ENCODE measurements at regions not wholly inside any gene's neighbourhood (a gene's known extent, or its start where the extent isn't known, plus 50 kb on each side); places are given as distances from the start of the nearest gene placed in this dataset.

GRCh38 chr2:208927867-208928266, 496.0 kb upstream of the MAP2 start:
- H3K4me3 ChIP-seq (replicated peaks; ENCODE audit: low read depth, low read length), result no peak overlapping the region
- no peak for TF ChIP-seq CTCF (IDR thresholded peaks at IDR 0.05; ENCODE audit: low read length, missing control alignments)
- no peak for DNase-seq (ENCODE audit: low read depth)

- no peak for DNase-seq (ENCODE audit: low read depth)
- TF ChIP-seq CTCF (IDR thresholded peaks at IDR 0.05; ENCODE audit: low read length, missing control alignments), result no peak
- no peak overlapping the region for H3K4me3 ChIP-seq (replicated peaks; ENCODE audit: low read depth, low read length)
Measured at GRCh38 chr2:208929139-208929864, 494.5 kb upstream of the MAP2 start.

- no peak for TF ChIP-seq CTCF (IDR thresholded peaks at IDR 0.05; ENCODE audit: low read length, missing control alignments)
- DNase-seq (ENCODE audit: low read depth), result no peak
- no peak overlapping the region for H3K4me3 ChIP-seq (replicated peaks; ENCODE audit: low read depth, low read length)
Measured at GRCh38 chr2:208929894-208930427, 493.9 kb upstream of the MAP2 start.

- no peak for TF ChIP-seq CTCF (IDR thresholded peaks at IDR 0.05; ENCODE audit: low read length, missing control alignments)
- H3K4me3 ChIP-seq (replicated peaks; ENCODE audit: low read depth, low read length), result no peak overlapping the region
- no peak for DNase-seq (ENCODE audit: low read depth)
Measured at GRCh38 chr2:208935531-208935930, 488.3 kb upstream of the MAP2 start.

GRCh38 chr2:208937521-208937920, 486.3 kb upstream of the MAP2 start:
- TF ChIP-seq CTCF (IDR thresholded peaks at IDR 0.05; ENCODE audit: low read length, missing control alignments), result no peak
- no peak for DNase-seq (ENCODE audit: low read depth)
- no peak overlapping the region for H3K4me3 ChIP-seq (replicated peaks; ENCODE audit: low read depth, low read length)

GRCh38 chr2:208939852-208940251, 484.0 kb upstream of the MAP2 start:
- TF ChIP-seq CTCF (IDR thresholded peaks at IDR 0.05; ENCODE audit: low read length, missing control alignments), result no peak
- no peak for DNase-seq (ENCODE audit: low read depth)

More at GRCh38 chr2:208939852-208940251, 484.0 kb upstream of the MAP2 start:
- no peak overlapping the region for H3K4me3 ChIP-seq (replicated peaks; ENCODE audit: low read depth, low read length)

All from fibroblast of pulmonary artery (primary cell).